SK-N-SH (cell line): ENCODE measurements at regions not wholly inside any gene's neighbourhood (a gene's known extent, or its start where the extent isn't known, plus 50 kb on each side); places are given as distances from the start of the nearest gene placed in this dataset.

Experiments used
- SIN3A ChIP-seq: IDR thresholded peaks from 2 replicates; pipeline ENCODE4 v1.6.1; 2012; ENCODE audit warnings: low read depth, mild to moderate bottlenecking, low read length, moderate library complexity, borderline replicate concordance
- TF ChIP-seq, protein P1 (sequence below): fragments of 200-600 bp; sonication (generic); IDR thresholded peaks from 2 replicates; pipeline ENCODE4 v1.6.1; 2017; ENCODE audit warnings: antibody characterized with exemption, mild to moderate bottlenecking, moderate library complexity

DNA sequence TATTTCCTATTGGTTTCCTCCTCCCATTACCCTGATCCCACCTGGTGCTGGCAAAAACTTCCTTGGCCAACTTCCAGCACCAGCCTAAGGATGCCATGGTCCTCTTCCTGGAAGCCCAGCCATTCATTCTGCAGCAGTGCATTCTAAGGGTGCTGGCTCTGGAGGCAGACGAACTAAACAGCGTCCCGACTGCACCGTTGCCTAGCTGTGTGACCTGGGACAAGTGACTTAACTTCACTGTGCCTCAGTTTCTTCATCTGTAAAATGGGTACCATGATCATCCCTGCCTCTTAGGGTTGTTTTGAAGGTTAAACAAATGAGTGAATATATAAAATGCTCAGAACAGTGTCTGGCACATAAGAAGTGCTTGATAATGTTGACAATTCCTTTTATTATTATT, 120.9 kb upstream of the ZNF217 start:
- TF ChIP-seq, protein P1, sequence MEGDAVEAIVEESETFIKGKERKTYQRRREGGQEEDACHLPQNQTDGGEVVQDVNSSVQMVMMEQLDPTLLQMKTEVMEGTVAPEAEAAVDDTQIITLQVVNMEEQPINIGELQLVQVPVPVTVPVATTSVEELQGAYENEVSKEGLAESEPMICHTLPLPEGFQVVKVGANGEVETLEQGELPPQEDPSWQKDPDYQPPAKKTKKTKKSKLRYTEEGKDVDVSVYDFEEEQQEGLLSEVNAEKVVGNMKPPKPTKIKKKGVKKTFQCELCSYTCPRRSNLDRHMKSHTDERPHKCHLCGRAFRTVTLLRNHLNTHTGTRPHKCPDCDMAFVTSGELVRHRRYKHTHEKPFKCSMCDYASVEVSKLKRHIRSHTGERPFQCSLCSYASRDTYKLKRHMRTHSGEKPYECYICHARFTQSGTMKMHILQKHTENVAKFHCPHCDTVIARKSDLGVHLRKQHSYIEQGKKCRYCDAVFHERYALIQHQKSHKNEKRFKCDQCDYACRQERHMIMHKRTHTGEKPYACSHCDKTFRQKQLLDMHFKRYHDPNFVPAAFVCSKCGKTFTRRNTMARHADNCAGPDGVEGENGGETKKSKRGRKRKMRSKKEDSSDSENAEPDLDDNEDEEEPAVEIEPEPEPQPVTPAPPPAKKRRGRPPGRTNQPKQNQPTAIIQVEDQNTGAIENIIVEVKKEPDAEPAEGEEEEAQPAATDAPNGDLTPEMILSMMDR = no peak
- TF ChIP-seq SIN3A = no peak
